HepG2 (cell line): ENCODE measurements at regions not wholly inside any gene's neighbourhood (a gene's known extent, or its start where the extent isn't known, plus 50 kb on each side); places are given as distances from the start of the nearest gene placed in this dataset.

Experiments
- TOPORS ChIP-seq: sonication (generic); formaldehyde crosslinking; IDR thresholded peaks from 2 replicates; pipeline ENCODE4 v1.8.0; 2023; ENCODE audit warnings: mild to moderate bottlenecking, missing genetic modification reagents
- small RNA-seq, 3 experiments: library from RNA; depleted of rRNA; stranded (forward); fragments of <200 nt; gene quantifications; one replicate each; pipeline ENCODE3, GENCODE V24; 2012; ENCODE audit warnings: low read depth in 2 of 3, low replicate concordance in 1 of 3; ENCODE audit not compliant: insufficient read length in 3 of 3, insufficient read depth in 2 of 3

DNA sequence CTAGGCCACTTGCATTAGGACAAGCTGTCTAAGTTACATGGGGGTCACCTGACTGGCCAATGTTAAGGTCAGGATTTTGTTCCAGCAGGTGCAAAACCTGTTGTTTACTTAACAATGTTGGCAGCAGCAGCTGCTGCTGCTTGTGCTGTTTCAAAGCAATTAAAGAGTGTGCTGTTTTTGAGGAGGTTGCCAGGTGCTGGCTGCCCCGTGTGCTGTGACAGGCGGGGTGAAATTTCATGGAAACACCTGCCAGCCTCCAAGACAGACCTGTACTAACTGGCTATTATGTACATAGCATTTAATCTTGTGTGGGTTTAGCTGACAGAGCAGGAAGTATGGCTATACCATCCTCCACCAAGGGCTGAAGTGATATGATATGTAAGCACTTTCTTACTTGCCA is 224.9 kb downstream of the ASXL3 start (continued):
- TF ChIP-seq TOPORS (CRISPR knock-in tag) = no peak
- TF ChIP-seq, all 625 proteins: peak for 0

Small RNA genes in the stretch of these regions (small RNA-seq; reads per million reads assigned to genes)
- 0 reads per million in 3 experiments for gene RF00019
